ENCODE measurements at regions not wholly inside any gene's neighbourhood (a gene's known extent, or its start where the extent isn't known, plus 50 kb on each side); places are given as distances from the start of the nearest gene placed in this dataset.

- ATAC-seq = no peak
- no peaks in the 10 kb centered on the region for H3K27me3 ChIP-seq
These were observed 782.5 kb upstream of the CDH10 start for GRCh38 chr5:25427240-25427639.

DNA sequence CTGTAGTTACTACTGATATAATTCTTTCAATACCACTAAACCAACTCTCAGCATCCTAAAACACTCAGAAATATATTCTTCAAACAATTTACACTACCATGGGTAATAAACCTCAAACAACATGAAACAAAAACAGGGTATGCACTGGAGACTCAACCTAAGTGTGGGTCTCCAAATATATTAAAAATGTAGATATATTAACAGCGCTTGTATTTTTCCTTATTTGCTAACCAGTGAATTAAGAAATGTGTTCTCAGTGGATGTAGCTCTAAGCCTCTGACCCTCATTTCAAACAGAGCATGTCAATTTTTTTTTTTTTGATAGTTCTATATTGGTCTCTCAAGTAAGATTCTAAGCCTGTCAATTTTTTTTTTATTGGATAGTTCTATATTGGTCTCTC lies 778.5 kb upstream of the CDH10 start:
- no peaks in the 10 kb centered on the region for H3K9me3 ChIP-seq
- TF ChIP-seq, protein P1, sequence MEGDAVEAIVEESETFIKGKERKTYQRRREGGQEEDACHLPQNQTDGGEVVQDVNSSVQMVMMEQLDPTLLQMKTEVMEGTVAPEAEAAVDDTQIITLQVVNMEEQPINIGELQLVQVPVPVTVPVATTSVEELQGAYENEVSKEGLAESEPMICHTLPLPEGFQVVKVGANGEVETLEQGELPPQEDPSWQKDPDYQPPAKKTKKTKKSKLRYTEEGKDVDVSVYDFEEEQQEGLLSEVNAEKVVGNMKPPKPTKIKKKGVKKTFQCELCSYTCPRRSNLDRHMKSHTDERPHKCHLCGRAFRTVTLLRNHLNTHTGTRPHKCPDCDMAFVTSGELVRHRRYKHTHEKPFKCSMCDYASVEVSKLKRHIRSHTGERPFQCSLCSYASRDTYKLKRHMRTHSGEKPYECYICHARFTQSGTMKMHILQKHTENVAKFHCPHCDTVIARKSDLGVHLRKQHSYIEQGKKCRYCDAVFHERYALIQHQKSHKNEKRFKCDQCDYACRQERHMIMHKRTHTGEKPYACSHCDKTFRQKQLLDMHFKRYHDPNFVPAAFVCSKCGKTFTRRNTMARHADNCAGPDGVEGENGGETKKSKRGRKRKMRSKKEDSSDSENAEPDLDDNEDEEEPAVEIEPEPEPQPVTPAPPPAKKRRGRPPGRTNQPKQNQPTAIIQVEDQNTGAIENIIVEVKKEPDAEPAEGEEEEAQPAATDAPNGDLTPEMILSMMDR (IDR thresholded peaks at IDR 0.05) = no peak
- intact Hi-C loops (cut with DNase I) = no loop called here
- ATAC-seq (no peak), DNase-seq (no peak)
- H3K4me3 ChIP-seq = no peak overlapping the region
- H3K27ac ChIP-seq = no peak overlapping the region
- no peaks in the 10 kb centered on the region for H3K4me1 ChIP-seq
- no peaks in the 10 kb centered on the region for H3K36me3 ChIP-seq
- no peaks in the 10 kb centered on the region for H3K27me3 ChIP-seq

More at GRCh38 chr5:25427240-25427639, 782.5 kb upstream of the CDH10 start:
- TF ChIP-seq, protein P1 (IDR thresholded peaks at IDR 0.05) = no peak
- H3K36me3 ChIP-seq = no peaks in the 10 kb centered on the region
- no peak overlapping the region for H3K4me3 ChIP-seq
- H3K9me3 ChIP-seq = no peaks in the 10 kb centered on the region
- intact Hi-C loops (cut with DNase I) = no loop called here
- no peak overlapping the region for H3K27ac ChIP-seq
- no peaks in the 10 kb centered on the region for H3K4me1 ChIP-seq
- no peak for DNase-seq

DNA sequence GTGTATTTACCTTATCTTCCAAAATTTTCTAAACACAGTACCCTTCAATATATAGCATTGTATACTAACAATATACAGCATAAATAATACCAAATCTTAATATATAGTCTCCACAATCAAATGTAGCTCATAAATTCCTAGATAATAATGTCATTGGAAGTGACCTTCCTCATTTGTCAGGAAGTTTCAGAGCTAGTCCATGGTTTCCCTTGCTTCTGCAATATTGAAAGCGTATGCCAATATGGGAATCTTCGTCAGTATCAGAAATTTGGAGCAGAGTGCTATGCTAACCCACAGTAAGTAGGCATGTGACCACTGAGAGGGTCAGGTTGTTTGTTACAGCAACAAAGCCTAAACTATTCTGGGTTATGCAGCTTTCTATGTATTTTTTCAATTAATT lies 774.9 kb upstream of the CDH10 start:
- Histone ChIP-seq H3K36me3 (no peaks in the 10 kb centered on the region), H3K27me3 (no peaks in the 10 kb centered on the region), H3K4me3 (no peak overlapping the region), H3K4me1 (no peaks in the 10 kb centered on the region), H3K27ac (no peak overlapping the region), H3K9me3 (no peaks in the 10 kb centered on the region)
- DNase-seq (no peak), ATAC-seq (no peak)
- TF ChIP-seq, protein P1 (IDR thresholded peaks at IDR 0.05) = no peak
- intact Hi-C loops (cut with DNase I) = no loop called here

DNA sequence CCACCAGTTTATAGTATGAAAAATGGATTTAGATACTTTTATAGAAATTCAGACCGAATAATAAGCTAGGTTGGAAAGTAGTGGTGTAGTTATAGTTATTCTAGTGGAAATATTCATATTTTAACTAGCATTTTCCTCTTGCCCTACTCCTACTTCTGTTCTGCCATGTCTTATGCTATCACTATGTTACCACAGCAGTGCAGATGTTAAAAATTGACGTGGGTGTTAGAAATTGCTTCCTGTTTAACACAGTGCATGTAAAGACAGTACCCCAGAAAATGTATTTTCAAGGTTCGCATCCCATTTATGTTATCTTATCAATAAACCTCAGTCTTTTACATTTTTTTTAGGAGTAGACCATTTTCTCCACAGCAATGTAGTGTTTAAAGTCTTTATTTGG lies 774.2 kb upstream of the CDH10 start:
- Histone ChIP-seq H3K9me3 (no peaks in the 10 kb centered on the region), H3K27ac (no peak overlapping the region), H3K36me3 (no peaks in the 10 kb centered on the region), H3K4me1 (no peaks in the 10 kb centered on the region), H3K4me3 (no peak overlapping the region), H3K27me3 (no peaks in the 10 kb centered on the region)
- TF ChIP-seq, protein P1 (IDR thresholded peaks at IDR 0.05) = no peak
- intact Hi-C loops (cut with DNase I) = no loop called here
- ATAC-seq = no peak
- DNase-seq = no peak

DNA sequence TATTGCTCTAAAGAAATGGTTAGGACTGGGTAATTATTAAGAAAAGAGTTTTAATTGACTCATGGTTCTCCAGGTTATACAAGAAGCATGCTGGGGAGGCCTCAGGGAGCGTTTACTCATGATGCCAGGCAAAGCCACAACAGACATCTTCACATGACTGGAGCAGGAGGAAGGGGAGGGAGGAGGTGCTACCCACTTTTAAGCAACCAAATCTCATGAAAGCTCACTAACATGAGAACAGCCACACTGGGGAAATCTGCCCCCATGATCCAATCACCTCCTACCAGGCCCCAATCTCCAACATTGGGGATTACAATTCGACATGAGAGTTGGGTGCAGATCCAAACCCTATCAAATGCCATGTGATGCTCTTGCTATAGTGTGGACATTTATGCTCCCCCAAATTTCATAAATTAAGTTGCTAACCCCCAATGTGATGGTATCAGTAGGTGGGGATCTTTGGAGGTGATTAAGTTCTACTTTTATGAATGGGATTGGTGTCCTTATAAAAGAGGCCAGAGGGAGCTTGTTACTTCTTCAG lies 773.6 kb upstream of the CDH10 start:
- Histone ChIP-seq H3K4me1 (no peaks in the 10 kb centered on the region), H3K4me3 (no peak overlapping the region), H3K9me3 (no peaks in the 10 kb centered on the region), H3K36me3 (no peaks in the 10 kb centered on the region), H3K27me3 (no peaks in the 10 kb centered on the region), H3K27ac (no peak overlapping the region)
- DNase-seq = no peak
- TF ChIP-seq, protein P1 (IDR thresholded peaks at IDR 0.05) = no peak
- intact Hi-C loops (cut with DNase I) = no loop called here
- no peak for ATAC-seq

GRCh38 chr5:25416960-25417359 lies 772.2 kb upstream of the CDH10 start:
- no peaks in the 10 kb centered on the region for H3K9me3 ChIP-seq
- DNase-seq (no peak), ATAC-seq (no peak)
- TF ChIP-seq, protein P1 (IDR thresholded peaks at IDR 0.05) = no peak
- no peaks in the 10 kb centered on the region for H3K4me1 ChIP-seq
- intact Hi-C loops (cut with DNase I) = no loop called here
- no peaks in the 10 kb centered on the region for H3K27me3 ChIP-seq
- H3K27ac ChIP-seq = no peak overlapping the region
- H3K4me3 ChIP-seq = no peak overlapping the region
- H3K36me3 ChIP-seq = no peaks in the 10 kb centered on the region

All from upper lobe of right lung (tissue), 1 donor.